EH (cell line): ENCODE measurements at regions not wholly inside any gene's neighbourhood (a gene's known extent, or its start where the extent isn't known, plus 50 kb on each side); places are given as distances from the start of the nearest gene placed in this dataset.
"Not testable (repeated sequence)": the region's sequence is repeated elsewhere in the genome, so short reads cannot be mapped to it uniquely, and the experiment has no call there.

Experiments used
- DNase-seq: peaks from one replicate; pipeline ENCODE4 v3.0.0-alpha.2; 2015; ENCODE audit warnings: low read depth

DNA sequence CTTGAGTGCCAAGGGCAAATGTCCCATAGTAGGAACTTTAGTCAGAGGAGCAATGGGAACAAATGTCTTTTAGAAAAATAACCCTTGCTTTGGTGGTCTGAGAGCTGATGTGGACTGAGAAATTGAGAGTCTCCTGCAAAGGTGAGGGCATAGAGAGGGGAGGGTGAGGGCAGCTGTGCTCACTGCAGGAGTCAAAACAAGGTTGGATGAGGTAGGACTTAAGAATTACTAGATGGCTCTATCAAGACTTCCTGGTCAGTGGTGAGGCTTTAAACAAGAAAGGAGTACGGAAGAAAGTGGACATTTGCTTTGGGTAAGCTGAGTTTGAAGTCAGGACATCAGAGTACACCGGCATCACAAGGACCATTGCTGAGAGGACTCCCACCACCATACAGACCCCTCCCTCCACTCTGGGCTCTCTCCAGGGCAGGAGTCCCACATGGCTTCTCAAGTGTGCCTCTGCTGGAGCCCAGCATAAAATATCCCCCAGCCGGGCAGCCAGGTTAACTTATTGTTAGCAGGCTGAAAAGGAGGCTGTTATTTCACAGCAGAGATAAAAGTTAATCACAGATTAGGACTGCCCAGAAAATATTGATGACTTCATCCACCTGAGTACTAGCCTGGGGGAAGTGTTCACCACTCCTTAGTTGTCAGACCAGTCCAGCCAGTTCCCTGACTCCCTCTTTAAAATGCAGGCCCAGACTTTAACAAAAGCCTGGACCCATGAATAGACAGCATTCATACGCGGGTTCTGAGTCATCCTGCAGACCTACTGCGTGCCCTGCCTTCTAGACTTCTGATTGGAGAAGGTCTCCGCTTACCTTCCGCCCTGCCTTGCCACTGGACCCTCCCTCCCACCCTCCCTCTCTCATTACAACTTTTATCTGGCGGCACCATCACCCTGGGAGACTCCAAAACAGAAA is 167.2 kb downstream of the BCL2L11 start:
- DNase-seq: not testable (repeated sequence)

GRCh38 chr2:111290370-111290769 is 169.7 kb downstream of the BCL2L11 start:
- peak; percentile 12 for DNase-seq

DNA sequence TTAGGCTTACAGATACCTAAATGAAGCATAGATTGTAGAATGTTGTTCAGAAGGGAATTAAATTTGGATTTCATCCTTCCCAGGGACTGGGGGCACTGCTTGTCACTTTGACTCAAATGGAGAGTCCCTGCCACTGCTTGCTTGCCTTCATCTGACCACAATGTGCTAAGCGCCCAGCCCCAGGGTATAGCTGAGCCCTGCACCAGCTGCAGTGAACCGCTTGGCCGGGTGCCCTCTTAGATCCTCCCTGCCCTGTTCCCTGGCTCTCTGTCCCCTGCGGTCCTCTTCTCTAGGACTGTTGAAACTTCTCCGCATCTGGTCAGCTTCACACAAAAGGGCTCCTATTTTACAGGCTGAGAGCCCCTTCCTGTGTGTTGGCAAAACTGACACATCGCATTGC is 170.9 kb downstream of the BCL2L11 start:
- DNase-seq: not testable (repeated sequence)

GRCh38 chr2:111292232-111292968 is 171.7 kb downstream of the BCL2L11 start:
- not testable (repeated sequence) for DNase-seq

GRCh38 chr2:111294699-111295098 is 174.0 kb downstream of the BCL2L11 start:
- not testable (repeated sequence) for DNase-seq

DNA sequence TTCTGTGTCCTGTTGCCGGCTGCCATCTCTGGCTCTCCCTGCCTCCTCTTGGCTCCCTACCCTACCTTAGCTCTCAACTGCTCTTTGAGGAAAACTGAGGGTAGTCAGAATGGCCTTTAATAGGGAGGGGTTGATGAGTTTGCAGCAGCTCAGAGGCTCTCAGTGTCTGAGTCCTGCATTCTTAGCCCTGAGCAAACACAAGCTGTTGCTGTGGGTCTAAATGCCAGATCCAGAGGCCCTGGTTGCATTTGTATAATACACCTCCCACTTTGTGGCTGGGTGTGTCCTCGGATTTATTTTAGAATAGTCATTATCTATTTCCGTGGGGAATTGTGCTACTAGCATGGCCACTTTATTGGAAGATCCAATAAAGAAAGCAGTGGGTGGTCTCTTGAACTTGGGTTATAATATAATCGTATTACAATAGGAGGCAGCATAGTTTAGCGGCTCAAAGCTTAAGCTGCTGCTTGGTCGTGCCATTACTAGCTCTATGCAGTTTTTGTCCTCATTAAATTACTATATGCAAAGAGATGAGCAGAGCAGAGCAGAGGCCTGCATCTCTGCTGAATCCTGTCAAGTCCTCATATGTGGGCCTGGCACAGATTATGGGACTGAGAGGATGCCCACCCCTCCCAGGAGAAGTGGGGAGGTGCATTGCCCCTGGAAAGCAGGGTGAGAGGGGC is 175.5 kb downstream of the BCL2L11 start:
- DNase-seq: not testable (repeated sequence)

DNA sequence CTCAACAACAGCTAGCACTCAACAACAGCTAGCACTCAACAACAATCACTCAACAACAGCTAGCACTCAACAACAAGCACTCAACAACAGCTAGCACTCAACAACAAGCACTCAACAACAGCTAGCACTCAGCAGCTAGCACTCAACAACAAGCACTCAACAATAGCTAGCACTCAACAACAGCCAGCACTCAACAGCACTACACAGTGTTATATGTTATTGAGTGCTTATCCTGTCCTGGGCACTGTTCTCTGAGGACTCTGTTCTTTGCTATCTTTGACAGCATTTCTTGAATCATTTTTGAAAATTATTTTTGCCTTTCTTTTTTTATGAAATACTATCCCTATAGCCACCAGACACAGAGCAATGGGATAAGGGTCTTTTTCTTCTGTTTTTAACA is 176.4 kb downstream of the BCL2L11 start:
- not testable (repeated sequence) for DNase-seq

DNA sequence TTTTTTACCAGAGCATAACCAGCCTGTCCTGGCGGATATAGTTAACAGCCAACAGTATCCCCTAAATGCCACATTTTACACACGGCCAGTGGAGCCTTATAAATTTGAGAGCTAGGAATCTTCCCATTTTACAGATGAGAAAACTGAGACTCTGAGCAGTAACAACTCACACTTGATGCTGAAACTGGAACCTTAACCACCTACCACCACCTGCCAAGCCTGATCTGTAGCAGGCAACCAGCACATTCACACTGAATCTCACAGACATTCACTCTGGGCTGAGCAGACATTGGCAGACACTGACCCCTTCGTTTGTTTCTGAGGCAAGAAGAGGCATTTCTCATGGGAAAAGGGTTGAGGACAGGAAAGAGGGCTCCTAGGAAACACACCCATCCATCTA is 178.2 kb downstream of the BCL2L11 start:
- not testable (repeated sequence) for DNase-seq

DNA sequence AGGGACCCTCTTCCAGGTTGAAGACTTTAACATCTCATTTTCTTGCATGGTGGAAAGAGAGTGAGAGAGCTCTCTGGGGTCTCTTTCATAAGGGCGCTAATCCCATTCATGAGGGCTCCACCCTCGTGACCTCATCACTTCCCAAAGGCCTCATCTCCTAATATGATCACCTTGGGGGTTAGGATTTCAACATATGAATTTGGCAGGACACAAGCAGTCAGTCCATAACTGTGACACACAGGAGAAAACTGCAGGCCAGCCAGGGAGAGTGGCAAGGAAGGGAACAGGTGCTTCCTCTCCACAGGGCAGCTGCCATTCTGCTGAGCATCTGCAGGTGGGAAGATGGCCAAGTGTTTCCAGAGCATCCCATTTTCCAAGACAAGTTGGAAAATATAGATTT is 178.9 kb downstream of the BCL2L11 start:
- DNase-seq: not testable (repeated sequence)

DNA sequence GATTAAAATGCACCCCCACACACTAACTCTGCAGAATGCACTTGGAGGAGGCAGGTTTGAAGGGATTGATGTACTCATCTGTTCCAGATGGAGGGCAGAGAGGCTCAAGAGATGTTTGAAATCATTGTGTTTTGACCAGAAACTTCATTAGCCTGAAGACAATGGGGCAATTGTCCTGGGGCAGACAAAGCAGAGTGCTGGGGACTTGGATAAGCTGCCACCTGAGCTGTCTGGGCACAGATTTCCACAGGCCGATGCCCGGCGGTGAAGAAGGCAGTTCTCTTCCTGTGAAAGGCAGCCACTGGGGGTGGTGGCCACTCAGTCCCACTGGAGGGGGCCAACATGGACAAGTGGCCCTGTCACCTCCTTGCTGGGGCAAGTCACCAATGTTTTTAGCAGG is 181.0 kb downstream of the BCL2L11 start:
- not testable (repeated sequence) for DNase-seq

- peak; percentile 10 for DNase-seq
Observed at GRCh38 chr2:111302397-111303218, 181.9 kb downstream of the BCL2L11 start.

DNA sequence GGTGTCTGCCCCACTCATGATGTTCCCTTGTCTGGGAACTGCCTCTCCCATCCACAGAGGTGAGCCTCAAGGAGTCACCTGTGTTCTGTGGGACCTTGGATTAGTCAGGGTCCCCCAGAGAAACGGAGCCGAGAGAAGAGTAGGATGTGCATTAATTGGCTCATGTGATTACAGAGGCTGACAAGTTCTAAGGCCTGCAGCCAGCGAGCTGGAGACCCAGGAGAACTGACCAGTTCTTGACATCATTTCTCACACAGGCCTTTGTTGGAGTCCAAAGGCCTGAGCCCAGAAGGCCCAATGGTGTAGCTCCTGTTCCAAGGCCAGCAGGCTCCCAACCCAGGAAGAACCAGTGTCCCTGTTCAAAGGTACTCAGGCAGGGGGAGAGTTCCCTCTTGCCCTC is 186.6 kb downstream of the BCL2L11 start:
- not testable (repeated sequence) for DNase-seq

GRCh38 chr2:111309231-111310075 is 188.7 kb downstream of the BCL2L11 start:
- not testable (repeated sequence) for DNase-seq

- DNase-seq: not testable (repeated sequence)
Observed at GRCh38 chr2:111310395-111310794, 189.7 kb downstream of the BCL2L11 start.

DNA sequence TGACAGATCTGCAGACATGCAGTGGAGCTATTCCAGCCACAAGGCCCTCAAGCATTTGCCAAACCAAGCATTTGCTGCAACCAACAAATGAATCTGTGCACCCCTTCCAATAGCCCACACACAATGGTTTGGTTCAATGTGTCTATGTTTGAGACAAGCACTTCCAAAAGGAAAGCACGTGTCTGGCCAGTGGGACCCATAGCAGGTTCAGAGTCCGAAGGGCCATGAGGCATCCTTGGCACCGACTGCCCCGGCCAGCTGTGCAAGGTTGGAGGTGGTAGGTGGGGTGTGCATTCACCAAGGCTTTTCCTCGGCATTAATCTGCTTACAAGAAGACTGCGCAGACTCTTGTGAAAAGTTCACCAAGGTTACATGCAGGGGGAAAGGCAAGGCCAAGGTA is 190.9 kb downstream of the BCL2L11 start:
- DNase-seq: not testable (repeated sequence)

DNA sequence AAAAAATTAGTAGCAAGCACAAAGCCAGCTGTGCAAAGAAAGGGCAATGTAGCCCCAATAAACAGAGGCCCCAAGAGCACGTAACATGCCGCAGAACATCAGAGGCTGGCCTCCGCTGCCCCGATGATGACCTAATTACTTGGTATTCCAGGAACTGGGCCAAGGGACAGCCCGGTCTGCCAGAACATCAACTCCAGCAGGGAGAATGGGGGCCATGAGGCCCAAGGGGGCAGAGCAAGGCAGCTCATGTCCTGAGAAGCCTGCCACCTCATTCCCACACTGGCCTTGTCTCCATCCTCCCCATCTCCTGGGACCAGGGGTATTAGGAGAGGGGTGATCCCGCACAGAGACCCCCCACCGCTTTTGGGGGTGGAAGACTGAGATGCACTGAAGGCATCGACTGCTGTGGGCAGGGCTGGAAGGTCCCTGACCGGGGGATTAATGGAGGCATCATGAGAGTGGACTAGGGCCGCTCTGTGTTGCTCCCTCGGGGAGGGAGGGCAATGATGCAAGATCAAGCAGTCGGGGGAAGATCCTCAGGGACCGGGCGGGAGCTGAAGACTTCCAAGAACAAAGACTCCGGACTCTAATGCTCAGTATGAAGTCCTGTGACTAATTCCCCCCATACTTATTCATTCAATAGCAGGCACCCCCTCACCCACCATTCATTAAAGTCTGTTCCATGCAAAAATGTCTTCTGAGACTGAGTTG is 192.3 kb downstream of the BCL2L11 start:
- peak; percentile 87 for DNase-seq

- not testable (repeated sequence) for DNase-seq
Observed at GRCh38 chr2:111313711-111314110, 193.0 kb downstream of the BCL2L11 start.

DNA sequence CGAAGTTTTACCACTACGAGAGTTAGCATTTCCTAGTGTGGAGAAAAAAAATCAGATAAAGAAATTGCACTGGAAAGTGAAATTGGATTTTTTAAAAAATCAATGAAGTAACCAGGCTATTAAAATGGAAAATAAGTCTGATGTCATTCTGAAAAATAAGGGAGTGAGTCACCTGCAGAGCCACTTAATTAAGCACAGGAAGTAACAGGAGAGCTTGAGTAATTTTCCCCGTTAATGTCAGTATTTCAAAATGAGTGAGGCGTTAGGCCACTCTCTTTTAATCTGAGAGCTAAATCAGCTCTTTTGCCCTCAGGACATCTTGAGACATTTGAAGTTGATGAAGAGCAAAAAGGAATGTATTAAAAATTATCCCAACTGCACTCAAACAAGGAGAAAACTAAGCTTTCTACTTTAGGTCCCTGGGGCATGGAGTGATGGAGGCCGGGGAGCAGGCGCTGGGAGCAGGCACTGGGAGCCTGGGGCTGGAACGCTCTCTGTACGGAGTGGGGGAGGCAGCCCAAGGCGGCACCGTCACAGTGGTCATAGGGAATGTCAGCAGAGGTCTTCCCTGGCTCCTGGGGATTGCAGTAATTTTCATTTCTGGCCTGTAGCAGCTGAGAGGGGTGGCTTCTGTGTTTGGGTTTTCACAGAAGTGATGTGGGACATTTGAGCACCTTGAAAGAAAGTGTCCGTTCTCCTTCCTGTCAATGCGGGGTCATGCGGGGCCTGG is 194.6 kb downstream of the BCL2L11 start:
- peak; percentile 51 for DNase-seq

GRCh38 chr2:111316221-111316741 is 195.6 kb downstream of the BCL2L11 start:
- not testable (repeated sequence) for DNase-seq
